GM18858 (cell line): ENCODE measurements at regions not wholly inside any gene's neighbourhood (a gene's known extent, or its start where the extent isn't known, plus 50 kb on each side); places are given as distances from the start of the nearest gene placed in this dataset.
"Not testable (repeated sequence)": the region's sequence is repeated elsewhere in the genome, so short reads cannot be mapped to it uniquely, and the experiment has no call there.

Experiments used
- ATAC-seq: cut with Tn5 transposase; IDR thresholded peaks from one replicate; pipeline ENCODE4 v1.9.1; 2021; ENCODE audit not compliant: unreplicated experiment

DNA sequence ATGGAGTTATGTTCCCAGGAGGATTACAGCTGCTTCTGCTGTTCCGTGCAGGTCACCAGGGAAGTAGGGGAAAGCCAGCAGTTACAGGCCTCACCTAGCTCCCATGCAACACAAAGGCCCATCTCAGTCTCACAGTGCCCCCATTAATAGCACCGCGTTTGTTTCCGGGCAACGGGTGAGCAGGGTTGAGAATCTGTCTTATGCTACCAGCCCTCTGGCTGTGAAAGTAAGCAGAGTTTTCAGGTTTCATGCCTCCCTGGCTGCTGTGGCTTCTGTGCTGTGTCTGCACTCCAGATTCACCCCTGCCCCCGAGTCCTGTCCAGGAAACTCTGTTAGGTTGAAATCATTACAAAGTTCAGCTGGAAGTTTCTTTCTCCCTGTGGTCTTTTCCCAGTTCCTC lies 254.4 kb upstream of the GPR149 start:
- ATAC-seq: no peak

DNA sequence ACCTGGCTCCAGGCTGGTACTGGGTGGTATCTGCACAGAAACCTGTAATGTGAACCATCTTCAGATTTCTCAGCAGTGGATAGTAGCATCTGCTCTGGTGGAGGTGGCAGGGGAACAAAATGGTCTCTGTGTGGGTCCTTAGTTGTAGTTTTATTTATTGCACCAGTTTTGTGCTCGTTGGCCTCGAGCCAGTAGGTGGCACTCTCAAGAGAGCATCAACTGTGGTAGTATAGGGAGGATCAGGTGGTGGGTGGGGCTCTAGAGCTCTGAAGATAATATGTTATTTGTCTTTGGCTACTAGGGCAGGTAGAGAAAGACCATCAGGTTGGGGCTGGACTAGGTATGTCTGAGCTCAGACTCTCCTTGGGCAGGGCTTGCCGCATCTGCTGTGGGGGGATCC lies 254.0 kb upstream of the GPR149 start:
- no peak for ATAC-seq

- no peak for ATAC-seq
Observed at GRCh38 chr3:154678041-154678654, 248.2 kb upstream of the GPR149 start.

DNA sequence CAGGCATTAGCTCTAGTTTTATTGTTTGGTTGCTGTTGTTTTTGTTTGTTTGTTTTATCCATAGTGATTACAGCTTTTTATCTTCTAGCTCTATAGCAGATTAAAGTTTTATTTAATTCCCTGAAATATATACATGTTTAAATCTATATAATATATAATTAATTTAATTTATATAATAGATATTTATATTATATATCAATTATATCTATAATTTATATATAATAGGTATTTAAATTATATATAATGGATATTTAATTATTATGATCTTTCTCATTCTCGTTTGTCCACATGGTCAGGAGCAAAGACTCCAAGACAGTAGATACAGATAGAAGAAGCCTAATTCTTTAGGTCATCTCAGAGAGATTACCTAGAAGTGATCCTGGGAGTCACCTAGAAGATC lies 238.8 kb upstream of the GPR149 start:
- ATAC-seq: no peak

GRCh38 chr3:154668187-154668586 lies 238.2 kb upstream of the GPR149 start:
- no peak for ATAC-seq

- no peak for ATAC-seq
Observed at GRCh38 chr3:154666542-154666941, 236.6 kb upstream of the GPR149 start.

- ATAC-seq: no peak
Observed at GRCh38 chr3:154664714-154665113, 234.7 kb upstream of the GPR149 start.

DNA sequence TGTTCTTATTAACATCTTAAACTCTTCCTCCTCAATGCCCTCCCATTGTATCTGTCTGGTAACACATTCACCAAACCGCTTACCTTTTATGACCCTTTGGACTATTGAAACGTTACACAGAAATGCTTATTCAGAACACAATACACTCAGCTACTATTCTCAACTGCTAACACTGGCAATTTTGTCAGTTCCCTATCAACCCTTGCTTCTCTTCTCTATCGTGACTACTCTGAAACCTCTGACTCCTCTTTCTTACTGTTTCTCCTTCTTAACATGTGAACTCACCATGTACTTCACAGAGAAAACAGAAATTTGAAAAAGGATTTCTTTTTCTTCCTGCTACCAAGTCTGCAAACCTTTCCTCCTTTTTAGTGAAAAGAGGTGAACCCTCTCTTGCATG lies 232.9 kb upstream of the GPR149 start:
- ATAC-seq: no peak

DNA sequence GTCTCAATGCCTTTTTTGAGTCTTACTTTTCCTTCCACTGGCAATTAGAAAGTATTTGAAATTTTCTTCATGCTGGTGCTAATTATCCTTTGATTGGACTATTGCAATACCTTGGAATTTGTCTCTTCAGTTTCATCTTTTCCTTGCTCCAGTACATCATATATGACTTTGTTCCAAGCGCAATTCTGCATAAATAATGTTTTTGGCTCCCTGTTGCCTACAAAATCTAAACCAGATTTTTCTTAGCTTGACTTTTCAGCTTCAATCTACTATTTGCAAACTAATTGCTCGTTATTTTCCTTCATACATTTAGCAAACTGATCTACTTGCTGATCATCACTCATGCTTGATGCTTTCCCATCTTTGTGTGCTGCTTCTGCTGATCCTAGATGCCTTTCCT lies 230.8 kb upstream of the GPR149 start:
- no peak for ATAC-seq

DNA sequence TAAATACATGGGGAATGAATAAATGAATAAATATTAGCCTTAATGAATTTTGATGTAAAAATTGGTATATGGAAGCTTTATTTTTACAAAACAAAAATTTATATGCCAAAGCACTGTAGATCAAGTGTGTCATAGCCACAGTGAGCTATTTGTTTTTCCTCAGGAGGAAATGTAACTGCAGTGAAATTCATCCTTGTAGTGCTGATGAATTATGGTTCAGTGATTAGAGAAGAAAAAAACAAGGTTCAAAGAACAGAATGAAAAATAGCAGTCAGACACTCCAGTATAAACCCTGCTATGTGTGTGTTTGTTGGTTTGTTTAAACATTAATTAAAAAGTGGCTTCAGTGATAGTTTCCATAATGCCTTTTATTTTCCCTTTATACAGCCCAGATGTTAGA lies 228.0 kb upstream of the GPR149 start:
- ATAC-seq: no peak

- ATAC-seq: no peak
Observed at GRCh38 chr3:154657218-154657617, 227.2 kb upstream of the GPR149 start.

DNA sequence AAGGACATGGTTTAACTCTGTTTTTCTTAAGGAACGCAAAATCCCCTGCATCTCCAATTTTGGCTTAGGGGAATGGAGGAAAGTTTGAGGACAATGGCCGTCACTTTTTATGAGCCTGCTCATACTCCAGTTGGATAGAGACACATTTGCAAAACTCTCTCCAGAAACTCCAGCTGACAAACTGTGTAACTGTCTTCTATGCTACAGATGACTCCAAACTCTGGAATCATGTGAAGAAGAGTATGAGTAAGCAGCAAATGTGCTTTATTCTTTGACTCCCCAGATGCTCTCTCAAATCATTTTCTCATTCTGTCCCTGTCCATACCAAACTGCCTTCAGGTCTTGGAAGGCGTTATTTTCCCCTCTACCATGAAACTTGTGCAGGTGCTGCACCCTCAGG lies 226.5 kb upstream of the GPR149 start:
- ATAC-seq: no peak

GRCh38 chr3:154642145-154642544 lies 212.2 kb upstream of the GPR149 start:
- no peak for ATAC-seq

DNA sequence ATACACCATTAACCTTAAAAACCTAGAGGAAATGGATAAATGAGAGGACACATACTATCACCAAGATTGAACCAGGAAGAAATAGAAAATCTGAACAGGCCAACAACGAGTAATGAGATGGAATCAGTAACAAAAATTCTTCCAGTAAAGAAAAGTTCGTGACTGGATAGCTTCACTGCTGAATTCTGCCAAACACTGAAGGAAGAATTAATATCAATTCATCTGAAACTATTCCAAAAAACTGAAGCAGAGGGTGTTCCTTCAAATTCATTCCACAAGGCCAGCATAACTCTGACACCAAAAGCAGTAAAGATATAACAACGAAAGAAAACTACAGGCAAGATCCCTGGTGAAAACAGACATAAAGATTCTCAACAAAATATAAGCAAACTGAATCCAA lies 195.8 kb upstream of the GPR149 start:
- ATAC-seq: no peak

- not testable (repeated sequence) for ATAC-seq
Observed at GRCh38 chr3:154619621-154620020, 189.6 kb upstream of the GPR149 start.

DNA sequence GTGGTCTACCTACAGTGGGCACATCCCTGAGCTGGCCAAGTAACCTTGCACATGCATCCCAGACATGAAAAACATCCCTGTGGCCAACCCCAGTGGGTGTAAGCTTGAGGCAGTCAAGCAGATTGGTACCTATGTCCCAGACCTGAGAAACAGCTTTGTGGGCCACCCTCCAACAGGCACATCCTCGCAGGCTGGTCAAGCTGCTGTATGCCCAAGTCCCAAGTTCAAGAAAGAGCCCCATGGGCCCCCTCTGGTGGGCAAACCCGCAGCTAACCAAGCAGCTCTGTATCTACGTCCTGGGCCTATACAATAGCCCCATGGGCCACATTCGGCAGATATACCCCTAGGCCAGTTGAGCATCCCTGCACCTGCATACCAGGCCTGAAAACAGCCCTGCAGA lies 186.3 kb upstream of the GPR149 start:
- no peak for ATAC-seq

DNA sequence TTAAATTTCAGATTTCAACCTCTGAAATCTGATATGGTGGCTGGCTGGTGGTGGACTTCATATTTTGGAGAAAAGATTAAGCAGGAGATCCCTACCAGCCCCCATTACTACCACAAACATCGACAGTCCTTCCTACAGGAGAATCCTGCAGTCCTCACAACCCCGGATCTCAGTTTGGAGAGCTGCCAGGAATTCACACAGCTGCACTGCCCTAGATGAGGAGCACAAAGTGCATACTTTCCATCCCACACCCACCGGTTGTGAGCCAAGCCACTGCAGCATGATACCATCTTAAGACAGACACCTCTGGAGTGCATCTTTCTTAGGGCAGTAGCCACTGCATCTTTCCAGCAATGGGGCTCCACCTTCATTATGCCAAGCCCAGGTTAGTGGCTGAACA lies 185.5 kb upstream of the GPR149 start:
- no peak for ATAC-seq

GRCh38 chr3:154614601-154615000 lies 184.6 kb upstream of the GPR149 start:
- ATAC-seq: no peak

DNA sequence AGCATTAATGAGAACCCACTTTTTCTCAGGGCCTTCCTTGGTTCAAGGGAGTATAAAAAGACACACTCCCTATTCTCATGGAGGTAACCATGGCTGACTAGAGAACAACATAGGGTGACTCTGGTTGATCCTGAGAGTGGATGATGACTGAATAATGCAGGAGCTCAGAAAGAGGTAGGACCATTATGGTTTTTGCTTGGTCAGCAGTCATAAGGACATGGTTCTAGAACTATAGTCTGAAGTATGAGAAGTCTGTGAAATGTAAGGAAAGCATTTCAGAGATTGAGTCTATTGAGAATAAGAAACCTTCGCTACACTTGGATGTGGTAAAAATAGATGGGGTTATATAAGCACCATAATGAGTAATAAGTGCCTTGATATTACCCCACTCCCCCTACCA lies 184.1 kb upstream of the GPR149 start:
- ATAC-seq: no peak

- no peak for ATAC-seq
Observed at GRCh38 chr3:154602241-154602640, 172.3 kb upstream of the GPR149 start.

DNA sequence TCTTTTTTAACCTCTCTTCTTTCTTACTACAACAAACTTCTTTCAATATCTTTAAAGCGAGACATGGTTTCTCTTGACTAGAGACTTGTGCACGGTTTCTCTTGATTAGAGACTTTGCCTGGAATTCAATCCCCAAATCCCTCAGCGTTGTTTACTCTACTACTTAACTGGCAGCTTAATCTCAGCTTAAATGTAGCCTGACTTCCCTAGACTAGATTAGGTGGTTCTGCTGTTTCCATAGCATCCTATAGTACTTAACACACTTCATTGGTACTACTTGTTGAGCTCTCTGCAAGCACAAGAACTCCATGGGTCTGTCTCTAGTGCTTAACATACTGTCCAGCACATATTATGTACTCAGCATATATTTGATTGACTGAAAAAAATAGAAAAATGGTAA lies 168.2 kb upstream of the GPR149 start:
- ATAC-seq: no peak

GRCh38 chr3:154590675-154591384 lies 160.8 kb upstream of the GPR149 start:
- ATAC-seq: no peak

DNA sequence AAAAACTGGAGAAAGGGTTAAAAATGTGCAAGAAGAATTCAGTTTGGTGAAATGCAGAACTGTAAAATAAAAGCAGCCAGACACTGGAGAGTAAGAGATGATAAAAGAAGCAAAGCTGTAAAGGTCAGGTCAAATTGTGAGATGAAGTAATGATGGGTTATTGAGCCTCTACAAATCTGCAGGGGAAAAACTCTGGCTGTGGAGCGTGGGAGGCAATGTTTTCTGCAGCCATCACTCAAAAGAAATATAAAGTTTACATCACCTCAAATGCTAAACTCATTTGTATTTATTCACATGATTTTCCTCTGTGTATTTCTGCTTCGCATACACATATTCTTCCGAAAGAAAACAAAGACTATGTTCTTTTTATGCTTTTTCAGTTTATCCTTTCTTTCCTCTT lies 158.8 kb upstream of the GPR149 start:
- ATAC-seq: no peak
